ENCODE measurements at regions not wholly inside any gene's neighbourhood (a gene's known extent, or its start where the extent isn't known, plus 50 kb on each side); places are given as distances from the start of the nearest gene placed in this dataset.

- H3K27ac ChIP-seq: no peak overlapping the region
- no peaks in the 10 kb centered on the region for H3K36me3 ChIP-seq
- DNase-seq: no peak
- intact Hi-C loops (cut with DNase I; ENCODE audit: low total_unique reads): no loop called here
- TF ChIP-seq EP300 (IDR thresholded peaks at IDR 0.05) (no peak), CTCF (IDR thresholded peaks at IDR 0.05) (no peak), POLR2AphosphoS5 (IDR thresholded peaks at IDR 0.05) (no peak), POLR2A (IDR thresholded peaks at IDR 0.05) (no peak)
- WGBS, 5 donors: 85 to 92% (median 88%) methylated on average over 7 of the region's 7 CpGs
- H3K4me3 ChIP-seq: no peak overlapping the region
- H3K9me3 ChIP-seq: no peaks in the 10 kb centered on the region
- H3K27me3 ChIP-seq: no peaks in the 10 kb centered on the region
- H3K4me1 ChIP-seq: no peaks in the 10 kb centered on the region
Observed at GRCh38 chr5:118450554-118451332, 537.6 kb downstream of the DTWD2 start.

GRCh38 chr5:118447350-118447749 lies 541.0 kb downstream of the DTWD2 start:
- H3K36me3 ChIP-seq: no peaks in the 10 kb centered on the region
- DNase-seq: no peak

GRCh38 chr5:118441956-118442355 lies 546.4 kb downstream of the DTWD2 start:
- Histone ChIP-seq H3K4me3 (no peak overlapping the region), H3K36me3 (no peaks in the 10 kb centered on the region), H3K27ac (no peak overlapping the region), H3K9me3 (no peaks in the 10 kb centered on the region), H3K27me3 (no peaks in the 10 kb centered on the region), H3K4me1 (no peaks in the 10 kb centered on the region)
- DNase-seq: no peak
- intact Hi-C loops (cut with DNase I; ENCODE audit: low total_unique reads): no loop called here
- 67 to 85% (median 79%) methylated on average over 2 of the region's 2 CpGs for WGBS, 5 donors
- TF ChIP-seq POLR2AphosphoS5 (IDR thresholded peaks at IDR 0.05) (no peak), POLR2A (IDR thresholded peaks at IDR 0.05) (no peak), CTCF (IDR thresholded peaks at IDR 0.05) (no peak)

More at GRCh38 chr5:118447350-118447749, 541.0 kb downstream of the DTWD2 start:
- intact Hi-C loops (cut with DNase I; ENCODE audit: low total_unique reads): no loop called here
- WGBS, 5 donors: 92 to 98% (median 92%) methylated on average over 1 of the region's 1 CpG
- TF ChIP-seq EP300 (IDR thresholded peaks at IDR 0.05) (no peak), POLR2AphosphoS5 (IDR thresholded peaks at IDR 0.05) (no peak), CTCF (IDR thresholded peaks at IDR 0.05) (no peak), POLR2A (IDR thresholded peaks at IDR 0.05) (no peak)
- Histone ChIP-seq H3K4me3 (no peak overlapping the region), H3K9me3 (no peaks in the 10 kb centered on the region), H3K27ac (no peak overlapping the region), H3K27me3 (no peaks in the 10 kb centered on the region), H3K4me1 (no peaks in the 10 kb centered on the region)

GRCh38 chr5:118441034-118441433 lies 547.3 kb downstream of the DTWD2 start:
- H3K4me3 ChIP-seq: no peak overlapping the region
- H3K27ac ChIP-seq: no peak overlapping the region
- no peak for TF ChIP-seq EP300 (IDR thresholded peaks at IDR 0.05)
- no peak for TF ChIP-seq POLR2AphosphoS5 (IDR thresholded peaks at IDR 0.05)
- no peak for TF ChIP-seq POLR2A (IDR thresholded peaks at IDR 0.05)
- TF ChIP-seq CTCF (IDR thresholded peaks at IDR 0.05): no peak
- no peaks in the 10 kb centered on the region for H3K4me1 ChIP-seq
- H3K27me3 ChIP-seq: no peaks in the 10 kb centered on the region
- DNase-seq: no peak
- WGBS, 5 donors: 76 to 86% (median 81%) methylated on average over 4 of the region's 4 CpGs
- intact Hi-C loops (cut with DNase I; ENCODE audit: low total_unique reads): no loop called here
- no peaks in the 10 kb centered on the region for H3K9me3 ChIP-seq
- H3K36me3 ChIP-seq: no peaks in the 10 kb centered on the region
